ENCODE measurements at regions not wholly inside any gene's neighbourhood (a gene's known extent, or its start where the extent isn't known, plus 50 kb on each side); places are given as distances from the start of the nearest gene placed in this dataset.
A peak's percentile ranks its signal among the peaks of the same experiment; 100 is the strongest.

- 75% methylated on average over 4 of the region's 4 CpGs for WGBS (ENCODE audit: low lambda C conversion rate)
- H3K4me2 ChIP-seq, result no peak overlapping the region
- H3K27me3 ChIP-seq (ENCODE audit: insufficient read depth), result no peaks in the 10 kb centered on the region
- no peaks in the 10 kb centered on the region for H3K79me2 ChIP-seq (ENCODE audit: insufficient read depth)
- no peaks in the 10 kb centered on the region for H4K20me1 ChIP-seq (ENCODE audit: insufficient read depth)
- no peak overlapping the region for H3K4me3 ChIP-seq (ENCODE audit: low read depth in 2 of 2, low read length in 1 of 2)
- H3K36me3 ChIP-seq (replicated peaks in 1 of 2; ENCODE audit: control insufficient read depth in 1 of 2, insufficient read depth in 2 of 2, low read length in 1 of 2), result no peaks in the 10 kb centered on the region
- H3K9me3 ChIP-seq, result no peaks in the 10 kb centered on the region
- peaks cover 0 to 7% of the 10 kb centered on the region in 2 experiments; a peak in 1 of 4 replicates for H3K4me1 ChIP-seq (ENCODE audit: control insufficient read depth in 1 of 2, insufficient read depth in 2 of 2, low read depth in 1 of 2, low read length in 1 of 2)
- no peak for TF ChIP-seq YY1 (IDR thresholded peaks at IDR 0.05; ENCODE audit: low read depth)
- no peak for TF ChIP-seq CHD2 (IDR thresholded peaks at IDR 0.05; ENCODE audit: low read length, partially characterized antibody)
- TF ChIP-seq ZBTB33 (IDR thresholded peaks at IDR 0.05; ENCODE audit: borderline replicate concordance, low read depth), result no peak
- TF ChIP-seq USF1 (IDR thresholded peaks at IDR 0.05; ENCODE audit: borderline replicate concordance, low read depth), result no peak
- TF ChIP-seq SIN3A (IDR thresholded peaks at IDR 0.05; ENCODE audit: borderline replicate concordance, low read depth, low read length), result no peak
- no peak for TF ChIP-seq PBX3 (IDR thresholded peaks at IDR 0.05)
- TF ChIP-seq MXI1 (IDR thresholded peaks at IDR 0.05; ENCODE audit: low read depth, low read length), result no peak
- no peak for TF ChIP-seq FOXJ3 (CRISPR knock-in tag; IDR thresholded peaks at IDR 0.05)
- ChIA-PET CTCF (interaction anchor here (0.7 to 3.9 kb wide), 12 partner anchors 9 to 271 kb away, joined by 3 to 29 read pairs (median 4); no protein-coding TSS in a partner anchor), POLR2A (no interaction called here)
- H3F3A ChIP-seq (replicated peaks; ENCODE audit: insufficient read depth), result no peaks in the 10 kb centered on the region
- H3K27ac ChIP-seq (ENCODE audit: low read depth in 2 of 2, low read length in 1 of 2), result no peak overlapping the region
- no peak for DNase-seq
- H3K9me2 ChIP-seq, result no peaks in the 10 kb centered on the region
- H3K9ac ChIP-seq, result no peak overlapping the region
- H2AFZ ChIP-seq (ENCODE audit: low read depth), result no peak overlapping the region
These were observed 154.3 kb upstream of the PITX1 start for GRCh38 chr5:135188233-135188914.

GRCh38 chr5:135186662-135187522, 152.9 kb upstream of the PITX1 start:
- H3K4me2 ChIP-seq, result no peak overlapping the region
- H3K9me3 ChIP-seq, result no peaks in the 10 kb centered on the region
- H3K79me2 ChIP-seq (ENCODE audit: insufficient read depth), result no peaks in the 10 kb centered on the region
- WGBS (ENCODE audit: low lambda C conversion rate), result 84% methylated on average over 8 of the region's 8 CpGs
- no peak for DNase-seq
- H3F3A ChIP-seq (replicated peaks; ENCODE audit: insufficient read depth), result no peaks in the 10 kb centered on the region
- H3K9me2 ChIP-seq, result no peaks in the 10 kb centered on the region
- H4K20me1 ChIP-seq (ENCODE audit: insufficient read depth), result no peaks in the 10 kb centered on the region
- POLR2A ChIA-PET, result no interaction called here
- H2AFZ ChIP-seq (ENCODE audit: low read depth), result no peak overlapping the region
- peaks cover 0 to 7% of the 10 kb centered on the region in 2 experiments; a peak in 1 of 4 replicates for H3K4me1 ChIP-seq (ENCODE audit: control insufficient read depth in 1 of 2, insufficient read depth in 2 of 2, low read depth in 1 of 2, low read length in 1 of 2)
- H3K4me3 ChIP-seq (ENCODE audit: low read depth in 2 of 2, low read length in 1 of 2), result no peak overlapping the region
- H3K36me3 ChIP-seq (replicated peaks in 1 of 2; ENCODE audit: control insufficient read depth in 1 of 2, insufficient read depth in 2 of 2, low read length in 1 of 2), result no peaks in the 10 kb centered on the region
- H3K27me3 ChIP-seq (ENCODE audit: insufficient read depth), result no peaks in the 10 kb centered on the region; the same call in 1 of the 2 replicates
- CTCF ChIA-PET, result interaction anchor here (0.6 to 2.4 kb wide), 7 partner anchors 17 to 282 kb away, joined by 3 to 9 read pairs (median 4); partner anchors contain the start of gene PCBD2
- no peak overlapping the region for H3K9ac ChIP-seq
- no peak for TF ChIP-seq EP300 (IDR thresholded peaks at IDR 0.05; ENCODE audit: borderline replicate concordance in 1 of 2, low read depth in 1 of 2, low read length in 1 of 2)
- TF ChIP-seq RAD21 (IDR thresholded peaks at IDR 0.05; ENCODE audit: low read length), result peak; percentile 20; the same call in 1 of the 2 replicates
- H3K27ac ChIP-seq (ENCODE audit: low read depth in 2 of 2, low read length in 1 of 2), result no peak overlapping the region
